Lung (tissue), 11 donors: ENCODE measurements at regions not wholly inside any gene's neighbourhood (a gene's known extent, or its start where the extent isn't known, plus 50 kb on each side); places are given as distances from the start of the nearest gene placed in this dataset.

Experiments used
- ATAC-seq: fragments of 200-7000 bp; cut with Tn5 transposase; one replicate; pipeline ENCODE4 v1.9.1; 2020; ENCODE audit warnings: moderate number of reproducible peaks; ENCODE audit not compliant: insufficient read depth, low FRiP score
- DNase-seq, 3 donors: peaks; one replicate each; pipeline ENCODE4 v3.0.0-alpha.2; 2013 to 2017
- H3K27ac ChIP-seq, 2 donors: one replicate each; pipeline ENCODE4 v1.5.1; 2013; ENCODE audit warnings: mild to moderate bottlenecking in 2 of 2, moderate library complexity in 2 of 2, control low read depth in 1 of 2, inconsistent platforms in 1 of 2, low read depth in 1 of 2, low read length in 1 of 2
- H3K27me3 ChIP-seq, 3 donors: one replicate each; pipeline ENCODE4 v1.5.1; 2013; ENCODE audit warnings: low read length in 2 of 3; ENCODE audit not compliant: control insufficient read depth in 3 of 3, insufficient read depth in 3 of 3
- H3K36me3 ChIP-seq, 4 donors: one replicate each; pipeline ENCODE4 v1.5.1; 2013; ENCODE audit warnings: low read length in 4 of 4, mild to moderate bottlenecking in 1 of 4, moderate library complexity in 1 of 4; ENCODE audit not compliant: control insufficient read depth in 4 of 4, insufficient read depth in 4 of 4
- H3K4me1 ChIP-seq, 5 donors: one replicate each; pipeline ENCODE4 v1.5.1; 2013; ENCODE audit warnings: low read length in 5 of 5, mild to moderate bottlenecking in 2 of 5, moderate library complexity in 1 of 5; ENCODE audit not compliant: control insufficient read depth in 5 of 5, insufficient read depth in 5 of 5
- H3K4me3 ChIP-seq: one replicate; pipeline ENCODE4 v1.5.1; 2013; ENCODE audit warnings: mild to moderate bottlenecking, control low read depth, moderate library complexity
- H3K9ac ChIP-seq, 2 donors: one replicate each; pipeline ENCODE4 v1.5.1; 2013; ENCODE audit warnings: low read length in 2 of 2, control low read depth in 1 of 2; ENCODE audit not compliant: insufficient read depth in 1 of 2
- H3K9me3 ChIP-seq, 4 donors: one replicate each; pipeline ENCODE4 v1.5.1; 2013; ENCODE audit warnings: low read length in 3 of 4, mild to moderate bottlenecking in 1 of 4, moderate library complexity in 1 of 4; ENCODE audit not compliant: control insufficient read depth in 4 of 4, insufficient read depth in 3 of 4
- CTCF ChIP-seq: IDR thresholded peaks from 2 replicates; pipeline ENCODE4 v1.5.1; 2012; ENCODE audit warnings: mild to moderate bottlenecking; ENCODE audit errors: control extremely low read depth, extremely low read depth
- WGBS, 2 donors: extraction: QIAGEN DNeasy Blood & Tissue Kit; methylation state at CpG; one replicate each; pipeline ENCODE4 v1.1.7; 2013; 5-methylcytosine and 5-hydroxymethylcytosine counted together
- donor health status: control.
- donor health status: control.
- donor health status: Bipolar disorder and iron deficiency.
- donor health status: healthy.
- donor health status: DM: yes; HTN: yes; CAD: no.

- 48 to 57% methylated on average over 4 of the region's 4 CpGs for WGBS, 2 donors
- no peak overlapping the region for H3K4me3 ChIP-seq
- peak in 2 of 3 donors; percentile 40 to 62 for DNase-seq
- no peaks in the 10 kb centered on the region for H3K27me3 ChIP-seq
- H3K9me3 ChIP-seq, result no peaks in the 10 kb centered on the region
- no peaks in the 10 kb centered on the region for H3K36me3 ChIP-seq
- ATAC-seq, result no peak
- H3K9ac ChIP-seq, result no peak overlapping the region
- no peak for TF ChIP-seq CTCF
- no peaks in the 10 kb centered on the region for H3K4me1 ChIP-seq
- H3K27ac ChIP-seq, result no peak overlapping the region
Observed at GRCh38 chr2:22867973-22868372, 517.0 kb upstream of the KLHL29 start.

GRCh38 chr2:22878121-22878520 is 506.9 kb upstream of the KLHL29 start:
- TF ChIP-seq CTCF, result no peak
- H3K4me3 ChIP-seq, result no peak overlapping the region
- whole genome bisulfite sequencing, 2 donors, result 86 to 87% methylated on average over 2 of the region's 2 CpGs
- H3K9me3 ChIP-seq, result peaks cover 0 to 2% (median 0%) of the 10 kb centered on the region in 4 donors
- H3K4me1 ChIP-seq, result no peaks in the 10 kb centered on the region
- no peaks in the 10 kb centered on the region for H3K27me3 ChIP-seq
- ATAC-seq, result no peak
- no peak overlapping the region for H3K9ac ChIP-seq
- no peaks in the 10 kb centered on the region for H3K36me3 ChIP-seq
- no peak overlapping the region for H3K27ac ChIP-seq
- no peak for DNase-seq

DNA sequence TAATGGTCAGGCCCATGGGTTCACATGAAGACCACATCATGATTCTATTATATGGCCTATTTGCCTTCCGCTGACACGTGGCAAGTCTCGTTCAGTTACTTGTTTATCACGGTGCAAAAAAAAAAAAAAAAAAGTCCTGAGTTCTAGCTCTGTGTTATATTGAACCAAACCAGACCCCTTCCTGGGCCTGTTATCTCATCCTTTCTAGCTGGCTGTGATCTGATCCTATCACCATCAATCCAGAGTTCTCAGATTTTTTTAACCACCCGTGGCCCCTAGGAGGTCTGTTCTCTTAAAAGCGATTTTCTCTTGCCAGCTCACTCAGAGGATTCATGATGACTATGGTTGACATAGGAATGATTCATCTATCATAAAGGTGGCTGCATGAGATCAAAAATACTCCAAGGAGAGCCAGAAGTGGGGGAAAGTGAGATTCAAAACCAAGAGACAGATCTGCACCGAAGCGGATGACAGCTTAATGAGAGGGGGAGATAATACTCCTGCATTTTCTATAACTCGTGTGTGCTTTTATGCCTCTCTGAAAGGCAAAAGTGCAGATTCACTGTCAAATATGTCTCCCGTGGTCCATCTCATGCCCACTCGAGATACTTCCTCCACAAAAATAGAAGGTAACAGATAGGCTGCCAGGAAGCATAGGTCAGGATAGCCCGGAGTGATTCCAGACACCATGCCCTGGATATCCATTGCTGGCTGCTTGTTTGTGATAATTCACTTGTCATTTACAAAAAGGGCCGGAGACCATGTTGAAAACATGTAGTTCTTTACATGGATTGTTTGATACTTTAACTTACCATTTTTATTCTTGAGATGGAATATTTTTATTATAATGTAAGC is 505.7 kb upstream of the KLHL29 start:
- Histone ChIP-seq H3K27me3 (no peaks in the 10 kb centered on the region), H3K9me3 (peaks cover 0 to 2% (median 0%) of the 10 kb centered on the region in 4 donors), H3K4me3 (no peak overlapping the region), H3K4me1 (no peaks in the 10 kb centered on the region), H3K9ac (no peak overlapping the region), H3K36me3 (no peaks in the 10 kb centered on the region), H3K27ac (no peak overlapping the region)
- ATAC-seq (no peak), DNase-seq (no peak)
- WGBS, 2 donors, result 75 to 82% methylated on average over 12 to 13 of the region's 13 CpGs
- no peak for TF ChIP-seq CTCF
